ENCODE measurements at regions not wholly inside any gene's neighbourhood (a gene's known extent, or its start where the extent isn't known, plus 50 kb on each side); places are given as distances from the start of the nearest gene placed in this dataset.

DNA sequence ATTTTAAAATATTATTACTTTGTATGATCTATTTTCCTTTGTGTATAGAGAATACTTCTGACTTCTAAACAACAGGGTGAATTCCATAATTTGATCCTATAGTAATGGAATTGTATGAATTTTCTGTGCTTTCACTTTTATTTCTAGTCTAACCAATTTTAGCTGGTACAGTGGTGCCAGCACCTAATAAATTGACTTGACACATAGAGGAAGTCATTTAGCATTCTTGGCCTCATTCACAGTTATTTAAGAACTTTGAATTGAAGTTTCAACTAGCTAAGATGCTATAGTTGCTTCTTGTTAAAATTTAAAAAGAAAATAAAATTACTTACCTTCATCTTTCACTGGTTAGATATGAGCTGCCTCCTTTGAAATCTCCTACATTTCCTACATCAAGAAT is 220.4 kb downstream of the CPS1 start:
- TF ChIP-seq, protein P1, sequence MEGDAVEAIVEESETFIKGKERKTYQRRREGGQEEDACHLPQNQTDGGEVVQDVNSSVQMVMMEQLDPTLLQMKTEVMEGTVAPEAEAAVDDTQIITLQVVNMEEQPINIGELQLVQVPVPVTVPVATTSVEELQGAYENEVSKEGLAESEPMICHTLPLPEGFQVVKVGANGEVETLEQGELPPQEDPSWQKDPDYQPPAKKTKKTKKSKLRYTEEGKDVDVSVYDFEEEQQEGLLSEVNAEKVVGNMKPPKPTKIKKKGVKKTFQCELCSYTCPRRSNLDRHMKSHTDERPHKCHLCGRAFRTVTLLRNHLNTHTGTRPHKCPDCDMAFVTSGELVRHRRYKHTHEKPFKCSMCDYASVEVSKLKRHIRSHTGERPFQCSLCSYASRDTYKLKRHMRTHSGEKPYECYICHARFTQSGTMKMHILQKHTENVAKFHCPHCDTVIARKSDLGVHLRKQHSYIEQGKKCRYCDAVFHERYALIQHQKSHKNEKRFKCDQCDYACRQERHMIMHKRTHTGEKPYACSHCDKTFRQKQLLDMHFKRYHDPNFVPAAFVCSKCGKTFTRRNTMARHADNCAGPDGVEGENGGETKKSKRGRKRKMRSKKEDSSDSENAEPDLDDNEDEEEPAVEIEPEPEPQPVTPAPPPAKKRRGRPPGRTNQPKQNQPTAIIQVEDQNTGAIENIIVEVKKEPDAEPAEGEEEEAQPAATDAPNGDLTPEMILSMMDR (conservative IDR thresholded peaks at IDR 0.05; ENCODE audit: low read depth in 2 of 2): no peak
- no peak for TF ChIP-seq EZH2 (IDR thresholded peaks at IDR 0.05; ENCODE audit: low read depth, unreplicated experiment)
- TF ChIP-seq POLR2AphosphoS5 (IDR thresholded peaks at IDR 0.05; ENCODE audit: low read depth): no peak
- no peak for TF ChIP-seq EZH2phosphoT487 (IDR thresholded peaks at IDR 0.05; ENCODE audit: unreplicated experiment)

Measured in GM23338 (cell line).